ENCODE measurements at regions not wholly inside any gene's neighbourhood (a gene's known extent, or its start where the extent isn't known, plus 50 kb on each side); places are given as distances from the start of the nearest gene placed in this dataset.

- no peak for TF ChIP-seq CTCF (IDR thresholded peaks at IDR 0.05)
- no peak for TF ChIP-seq POLR2A (IDR thresholded peaks at IDR 0.05)
These were observed 89.3 kb upstream of the AHI1 start for GRCh38 chr6:135586844-135587243.
